H54 (cell line): ENCODE measurements at regions not wholly inside any gene's neighbourhood (a gene's known extent, or its start where the extent isn't known, plus 50 kb on each side); places are given as distances from the start of the nearest gene placed in this dataset.

Source experiments
- DNase-seq: peaks from one replicate; pipeline ENCODE4 v3.0.0; 2011; ENCODE audit warnings: low spot score, mixed read lengths; ENCODE audit not compliant: insufficient read length
- FAIRE-seq: peaks from 3 replicates; lab custom pipeline; 2011; peaks lifted over from hg19 to GRCh38; lab: Jason Lieb, UNC
- POLR2A ChIP-seq: IDR thresholded peaks from 2 replicates; pipeline ENCODE4 v1.6.1; 2011; ENCODE audit warnings: low read depth, mild to moderate bottlenecking, low read length

DNA sequence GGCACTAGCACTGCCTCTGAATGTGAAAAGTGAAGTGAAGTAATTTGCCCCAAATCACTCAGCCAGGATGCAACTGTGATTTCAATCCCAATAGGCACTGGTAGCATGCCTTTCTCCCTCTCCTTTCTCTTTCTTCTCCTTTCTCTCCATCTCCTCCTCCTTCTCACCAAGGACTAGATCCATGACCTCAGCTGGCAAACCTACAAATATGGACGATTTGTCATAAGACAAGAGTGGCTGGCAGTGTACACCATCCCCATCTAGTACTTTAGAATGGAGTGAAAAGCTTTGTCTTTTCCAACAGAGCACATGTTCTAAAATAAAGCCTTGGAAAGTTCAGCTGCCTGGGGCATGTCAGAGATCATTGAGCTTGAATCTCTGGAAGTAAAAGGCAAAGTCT, 574.7 kb upstream of the CLINT1 start:
- no peak for TF ChIP-seq POLR2A
- no peak for DNase-seq
- FAIRE-seq: no peak

DNA sequence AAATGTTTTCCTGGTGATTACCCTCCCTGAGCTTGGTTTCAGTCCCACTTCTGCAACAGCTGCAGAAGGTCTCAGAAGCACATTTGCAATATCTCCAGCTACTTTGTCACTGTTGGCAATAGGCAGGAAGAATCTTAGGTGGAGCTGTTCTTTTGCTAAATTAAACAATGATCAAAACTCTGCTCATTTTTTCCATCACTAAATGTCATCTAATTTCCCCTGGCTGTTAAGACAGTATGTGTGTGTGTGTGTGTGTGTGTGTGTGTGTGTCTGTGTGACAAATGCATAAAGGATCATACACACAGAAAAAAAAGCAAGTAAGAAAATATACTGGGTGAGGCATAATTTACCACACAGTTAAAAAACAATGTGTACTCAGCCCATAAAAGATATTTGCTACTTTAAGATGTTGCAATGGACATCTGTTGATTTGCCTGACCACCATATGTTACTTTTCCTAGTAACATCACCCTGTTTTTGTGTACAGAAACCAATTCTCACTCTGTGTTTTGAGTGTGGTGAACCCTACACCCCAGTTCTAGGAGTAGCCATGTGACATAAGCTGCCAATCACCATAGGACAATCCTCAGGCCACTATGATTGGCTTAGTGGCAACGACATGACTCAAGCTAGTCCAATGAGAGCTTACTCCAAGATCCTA, 572.6 kb upstream of the CLINT1 start:
- FAIRE-seq: no peak
- no peak for TF ChIP-seq POLR2A
- no peak for DNase-seq

DNA sequence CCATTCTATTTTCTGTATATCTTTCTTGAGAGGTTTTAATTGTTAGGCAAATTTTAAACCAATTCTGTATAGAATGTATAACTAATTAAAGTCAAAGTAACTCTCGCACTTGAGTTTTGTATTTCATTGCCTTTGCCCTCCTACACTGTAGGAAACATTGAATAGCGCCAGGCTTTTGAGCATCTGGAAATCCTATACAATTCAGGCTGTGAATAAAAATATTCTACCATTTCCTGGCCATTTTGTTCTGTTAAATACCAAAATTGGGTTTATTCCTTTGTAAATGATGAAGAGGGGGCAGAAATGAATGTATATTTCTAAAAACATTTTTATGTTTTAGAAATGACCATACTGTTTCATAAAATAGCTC, 571.8 kb upstream of the CLINT1 start:
- FAIRE-seq: no peak
- DNase-seq: no peak
- TF ChIP-seq POLR2A: no peak

DNA sequence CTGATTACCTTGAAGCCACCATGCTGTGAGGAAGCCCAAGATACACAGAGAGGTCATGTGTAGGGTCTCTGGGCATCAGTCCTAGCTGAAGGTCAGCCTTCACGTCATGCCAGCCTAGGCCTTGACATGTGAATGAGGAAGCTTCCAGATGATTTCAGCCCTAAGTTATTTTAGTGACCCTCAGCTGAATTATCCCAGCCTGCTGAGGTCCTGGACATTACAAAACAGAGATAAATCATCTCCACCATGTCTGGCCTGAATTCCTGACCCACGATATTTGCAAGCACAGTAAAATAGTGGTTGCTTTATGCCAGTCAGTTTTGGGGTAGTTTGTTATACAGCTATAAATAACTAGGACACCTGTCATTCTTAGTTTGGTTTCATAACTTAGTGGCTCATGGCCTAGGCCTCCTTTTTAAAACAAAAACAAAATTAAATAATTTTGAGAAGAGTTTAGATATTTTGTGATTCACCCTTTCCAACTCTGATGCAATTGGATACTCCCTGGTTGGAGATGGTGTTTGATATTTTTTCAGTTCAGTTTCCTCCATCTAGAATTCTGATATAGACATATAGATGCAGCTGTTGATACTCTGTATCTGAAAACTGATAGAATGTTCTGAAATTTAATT, 571.3 kb upstream of the CLINT1 start:
- TF ChIP-seq POLR2A: no peak
- FAIRE-seq: no peak

DNA sequence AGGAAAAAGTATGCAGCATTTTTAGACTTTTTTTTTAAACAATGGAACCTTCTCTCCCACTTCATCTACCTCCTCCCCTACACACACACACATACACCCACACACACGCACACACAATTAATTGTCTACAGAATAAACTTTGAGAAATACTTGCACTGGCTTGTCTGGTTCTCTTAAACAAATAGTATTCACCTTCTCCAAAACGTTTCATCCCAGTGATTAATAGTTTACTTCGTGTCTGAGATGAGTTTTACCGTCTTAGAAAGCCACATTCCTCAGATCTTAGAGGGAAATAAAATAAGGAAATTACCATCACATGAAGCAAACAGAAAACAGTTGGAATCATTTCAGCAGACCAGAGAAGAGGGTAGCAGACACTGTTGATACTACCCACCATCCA, 570.6 kb upstream of the CLINT1 start:
- DNase-seq: no peak
- no peak for FAIRE-seq
- no peak for TF ChIP-seq POLR2A

More for the DNA sequence above, 571.3 kb upstream of the CLINT1 start:
- no peak for DNase-seq

DNA sequence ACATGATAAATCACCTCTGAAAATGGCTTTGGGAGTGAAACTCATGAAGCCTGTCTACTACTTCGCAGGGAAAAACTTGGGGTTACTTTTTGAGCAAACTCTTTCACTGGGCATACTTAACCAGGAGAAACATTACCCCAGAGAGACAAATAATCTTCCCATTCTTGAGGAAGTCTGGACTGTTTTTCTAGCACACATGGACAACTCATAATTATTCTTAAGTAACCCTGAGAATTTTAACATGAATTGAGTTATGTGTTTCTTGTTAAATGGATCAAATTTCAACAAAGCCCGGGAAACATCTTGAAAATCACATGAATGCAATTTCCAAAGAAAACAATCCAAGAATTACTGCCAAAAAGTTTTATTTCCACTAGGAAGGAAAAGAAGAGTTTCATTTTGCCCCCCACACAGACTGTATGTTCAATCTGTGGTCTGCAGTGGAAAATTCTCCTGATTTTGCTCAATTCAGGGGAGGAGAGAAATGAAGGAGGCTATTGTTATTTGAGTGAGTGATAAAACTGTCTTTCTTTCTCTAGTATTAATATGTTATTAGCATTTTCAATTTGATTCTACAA, 564.8 kb upstream of the CLINT1 start:
- no peak for FAIRE-seq
- no peak for DNase-seq
- no peak for TF ChIP-seq POLR2A

DNA sequence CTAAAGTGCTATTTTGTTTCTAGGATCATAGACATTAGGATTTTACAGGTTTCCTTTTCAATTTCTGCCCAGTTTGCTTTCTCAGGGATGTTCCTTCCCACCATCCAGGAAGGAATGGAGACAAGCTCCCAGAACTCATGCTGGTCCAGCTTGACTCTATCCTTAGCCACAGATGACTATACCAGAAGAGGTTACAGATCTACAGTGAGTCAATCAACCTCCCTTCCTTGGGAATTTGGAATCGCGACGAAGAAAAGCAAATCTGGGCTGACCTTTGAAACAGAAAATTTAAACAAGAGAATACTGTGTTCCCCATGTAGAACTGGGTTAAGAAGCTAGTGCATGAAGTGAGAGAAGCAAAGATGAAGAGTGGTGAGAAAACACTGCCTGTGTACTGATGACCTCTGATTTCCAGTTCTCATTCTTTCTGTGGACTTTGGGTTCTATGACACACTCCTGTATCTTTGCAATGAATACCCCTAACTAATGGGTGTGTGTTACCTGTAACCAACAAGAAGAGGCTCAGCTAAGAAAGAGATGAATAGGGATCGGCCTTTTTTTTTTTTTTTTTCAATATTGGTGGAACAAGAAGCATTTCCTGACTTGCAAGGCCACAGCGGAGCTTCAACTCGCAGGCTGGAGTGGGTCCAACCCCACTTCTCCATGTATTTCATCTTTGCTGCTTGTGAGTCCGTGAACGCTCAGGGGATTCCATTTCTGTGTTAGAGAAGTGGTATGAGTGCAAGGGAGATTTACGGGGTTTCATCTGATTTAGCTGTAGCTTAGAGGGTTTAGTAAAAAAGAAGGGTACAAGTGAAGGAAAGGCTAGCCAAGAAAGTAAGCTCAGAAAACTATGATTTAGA, 563.9 kb upstream of the CLINT1 start:
- FAIRE-seq (no peak), DNase-seq (no peak)
- TF ChIP-seq POLR2A: no peak

DNA sequence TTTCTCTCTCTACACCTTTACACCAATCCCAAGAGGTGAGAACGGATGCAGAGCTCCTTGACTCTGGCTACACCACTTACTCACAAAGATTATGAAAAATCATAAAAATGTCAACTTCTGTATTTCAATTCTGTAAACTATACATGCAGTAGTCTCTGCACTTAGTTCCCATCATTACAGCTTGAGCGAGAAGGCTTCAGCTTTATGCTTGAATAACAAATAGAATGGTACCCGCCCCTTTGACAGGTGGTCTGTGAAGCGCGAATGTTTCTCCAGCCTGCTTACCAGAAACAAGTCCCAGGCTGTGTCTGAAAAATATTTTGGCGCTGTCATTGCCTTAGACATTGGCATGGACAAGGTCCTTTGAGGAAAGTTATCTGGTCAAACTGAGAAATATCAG, 562.4 kb upstream of the CLINT1 start:
- TF ChIP-seq POLR2A: no peak
- no peak for DNase-seq
- no peak for FAIRE-seq

DNA sequence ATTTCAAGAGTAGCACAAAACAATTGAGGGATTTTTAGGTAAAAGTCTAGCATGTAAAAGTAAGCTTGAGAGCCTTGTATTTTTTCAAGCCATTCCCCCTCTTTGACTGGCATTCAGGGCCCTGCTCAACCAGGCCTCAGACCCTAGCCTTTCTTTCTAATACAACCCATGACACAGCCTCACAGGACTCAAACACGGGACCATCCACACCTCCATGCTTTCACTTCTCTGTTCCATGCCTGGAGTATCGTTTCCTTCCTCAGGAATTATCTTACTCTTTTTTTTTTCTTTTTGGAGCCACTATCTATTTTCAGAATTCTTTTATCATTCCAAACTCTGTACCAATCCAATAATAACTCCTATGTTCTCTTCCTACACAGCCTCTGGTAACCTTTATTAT, 560.2 kb upstream of the CLINT1 start:
- TF ChIP-seq POLR2A: no peak
- DNase-seq (no peak), FAIRE-seq (no peak)

DNA sequence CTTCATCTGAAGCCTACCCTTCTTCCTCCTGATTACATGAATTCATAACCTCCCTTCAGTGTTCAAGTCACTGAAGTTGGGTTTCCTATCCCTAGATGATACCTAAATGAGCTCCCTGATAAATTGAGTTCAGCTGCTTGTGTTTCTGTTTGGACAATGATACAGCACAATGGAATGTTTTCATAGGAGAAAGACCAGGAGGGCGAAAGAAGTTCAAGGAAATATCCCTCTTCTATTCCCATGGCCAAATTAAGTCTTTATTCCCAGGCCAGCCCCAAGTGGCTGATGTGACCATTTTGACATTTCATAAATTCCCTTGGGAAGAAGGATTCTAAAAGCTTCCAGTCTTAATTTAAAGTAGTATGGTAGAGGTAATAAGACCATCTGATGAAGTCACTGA, 555.8 kb upstream of the CLINT1 start:
- no peak for TF ChIP-seq POLR2A
- DNase-seq (no peak), FAIRE-seq (no peak)

DNA sequence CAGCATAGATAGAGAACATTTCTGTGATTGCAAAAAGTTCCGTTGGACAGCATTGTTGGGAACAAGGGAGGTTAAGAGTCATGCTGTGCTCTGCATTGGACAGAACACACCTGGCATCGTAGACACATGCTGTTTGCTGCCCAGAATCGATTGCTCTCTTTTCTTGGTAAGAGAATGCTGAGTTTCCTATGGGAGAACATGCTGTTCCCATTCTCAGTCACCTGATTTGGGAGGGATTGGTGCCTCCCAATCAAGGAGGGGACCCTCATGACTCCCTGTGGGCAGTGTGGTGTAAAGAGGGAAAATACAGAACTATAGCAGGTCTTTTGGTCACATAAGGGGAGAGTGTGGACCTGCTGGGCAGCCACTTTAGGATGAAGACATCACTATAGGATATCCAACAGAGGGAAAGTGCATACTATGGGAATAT, 555.4 kb upstream of the CLINT1 start:
- no peak for FAIRE-seq

DNA sequence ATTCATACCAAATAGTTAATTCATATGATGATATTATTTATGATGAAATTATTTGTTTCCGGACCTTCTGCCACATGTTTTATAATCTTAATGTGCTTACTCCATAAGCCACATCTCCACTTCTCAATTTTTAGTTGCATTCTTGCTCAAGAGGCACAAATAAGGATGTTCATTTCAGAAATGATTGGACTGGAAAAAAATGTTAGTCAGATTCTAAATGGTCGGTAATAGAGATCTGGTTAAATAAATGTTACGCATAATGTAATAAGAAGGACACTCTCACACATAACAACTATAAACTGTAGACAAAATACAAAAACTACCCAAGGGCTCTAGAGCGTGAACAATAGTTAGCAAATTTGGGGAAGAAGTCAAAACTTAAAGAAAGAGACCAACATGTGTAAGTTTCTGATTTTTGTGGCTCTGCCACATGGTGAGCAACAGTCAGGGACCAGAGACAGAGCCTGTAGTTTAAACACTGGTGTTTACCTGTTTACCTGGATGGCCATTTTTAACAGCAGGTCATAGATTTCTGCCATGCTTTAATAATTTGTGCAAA, 554.3 kb upstream of the CLINT1 start:
- FAIRE-seq (no peak), DNase-seq (no peak)
- no peak for TF ChIP-seq POLR2A

More for the DNA sequence above, 555.4 kb upstream of the CLINT1 start:
- no peak for TF ChIP-seq POLR2A
- DNase-seq: no peak

DNA sequence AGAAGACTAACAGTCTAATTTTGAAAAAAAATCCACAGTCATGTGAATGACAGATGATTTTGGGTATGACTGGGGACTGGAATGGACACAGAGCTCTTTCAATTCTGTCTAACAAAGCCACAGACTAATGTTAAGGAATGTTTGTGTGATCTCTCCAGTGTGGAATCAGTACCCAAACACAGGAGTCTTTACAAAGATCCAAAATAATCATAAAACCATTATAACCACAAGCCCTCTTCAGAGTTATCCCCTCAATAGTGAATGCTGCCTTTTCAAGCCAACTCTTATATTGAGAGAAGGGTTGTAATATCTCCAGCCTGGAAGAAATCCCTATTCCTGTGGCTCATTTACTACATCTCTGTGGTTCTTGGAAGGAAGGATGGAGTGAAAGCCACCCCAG, 552.0 kb upstream of the CLINT1 start:
- TF ChIP-seq POLR2A: no peak
- DNase-seq (no peak), FAIRE-seq (no peak)

DNA sequence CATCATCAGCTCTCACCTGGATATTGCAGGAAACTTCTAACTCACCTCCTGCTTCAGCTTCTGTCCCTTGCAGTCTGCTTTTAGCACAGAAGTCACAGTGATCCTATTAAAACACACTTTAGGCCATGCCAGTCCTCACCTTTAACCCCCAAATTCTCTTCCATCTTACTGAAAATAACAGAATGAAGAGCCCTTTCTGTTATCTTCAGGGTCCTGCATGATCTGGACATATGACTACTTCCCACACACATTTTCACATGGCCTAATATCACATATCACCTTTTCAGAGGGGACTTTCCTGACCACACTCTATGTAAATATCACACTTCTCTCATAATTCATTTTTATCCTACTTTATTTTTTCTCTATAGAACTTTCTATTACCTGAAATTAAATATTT, 550.6 kb upstream of the CLINT1 start:
- no peak for FAIRE-seq
- TF ChIP-seq POLR2A: no peak
- no peak for DNase-seq
